Activated T-helper 17 cell treated with anti-CD3 and anti-CD28 coated beads, Interleukin-2, amount 50 U/mL, for 72 hours (primary cell): ENCODE measurements at regions not wholly inside any gene's neighbourhood (a gene's known extent, or its start where the extent isn't known, plus 50 kb on each side); places are given as distances from the start of the nearest gene placed in this dataset.

Source experiments
- ATAC-seq: fragments of 150-1000 bp; cut with Tn5 transposase; replicated peaks from 2 replicates; pipeline ENCODE4 v1.10.0; 2021; ENCODE audit warnings: mild to moderate bottlenecking, moderate library complexity
- H3K27ac Mint-ChIP-seq: one replicate; pipeline ENCODE4 v1.8.0; 2022; ENCODE audit warnings: mixed read lengths
- H3K27me3 Mint-ChIP-seq: one replicate; pipeline ENCODE4 v1.8.0; 2022; ENCODE audit warnings: mixed read lengths
- H3K36me3 Mint-ChIP-seq: one replicate; pipeline ENCODE4 v1.8.0; 2022; ENCODE audit warnings: low read depth, mild to moderate bottlenecking, mixed read lengths
- H3K4me1 Mint-ChIP-seq: one replicate; pipeline ENCODE4 v1.8.0; 2022; ENCODE audit warnings: mixed read lengths
- H3K4me3 Mint-ChIP-seq: one replicate; pipeline ENCODE4 v1.8.0; 2022; ENCODE audit warnings: mild to moderate bottlenecking, mixed read lengths
- H3K9me3 Mint-ChIP-seq: one replicate; pipeline ENCODE4 v1.8.0; 2022; ENCODE audit warnings: mixed read lengths

- H3K4me1 Mint-ChIP-seq = no peaks in the 10 kb centered on the region
- no peak overlapping the region for H3K27ac Mint-ChIP-seq
- no peaks in the 10 kb centered on the region for H3K36me3 Mint-ChIP-seq
- ATAC-seq = no peak
- H3K9me3 Mint-ChIP-seq = no peaks in the 10 kb centered on the region
- H3K27me3 Mint-ChIP-seq = peaks cover 4% of the 10 kb centered on the region
- no peak overlapping the region for H3K4me3 Mint-ChIP-seq
These were observed 117.7 kb upstream of the GSC start for GRCh38 chr14:94887591-94887990.

- no peak for ATAC-seq
- no peaks in the 10 kb centered on the region for H3K36me3 Mint-ChIP-seq
- peaks cover 9% of the 10 kb centered on the region for H3K27me3 Mint-ChIP-seq
- no peaks in the 10 kb centered on the region for H3K9me3 Mint-ChIP-seq
- no peak overlapping the region for H3K27ac Mint-ChIP-seq
- H3K4me1 Mint-ChIP-seq = no peaks in the 10 kb centered on the region
- no peak overlapping the region for H3K4me3 Mint-ChIP-seq
These were observed 117.0 kb upstream of the GSC start for GRCh38 chr14:94886931-94887330.

- Mint-ChIP-seq H3K9me3 (no peaks in the 10 kb centered on the region), H3K27ac (no peak overlapping the region), H3K4me3 (no peak overlapping the region), H3K36me3 (no peaks in the 10 kb centered on the region), H3K27me3 (peaks cover 10% of the 10 kb centered on the region), H3K4me1 (no peaks in the 10 kb centered on the region)
- ATAC-seq = no peak
These were observed 115.7 kb upstream of the GSC start for GRCh38 chr14:94885481-94886155.

GRCh38 chr14:94884616-94885230, 114.8 kb upstream of the GSC start:
- H3K4me3 Mint-ChIP-seq = no peak overlapping the region

GRCh38 chr14:94882401-94882800, 112.5 kb upstream of the GSC start:
- Mint-ChIP-seq H3K4me3 (no peak overlapping the region), H3K36me3 (no peaks in the 10 kb centered on the region), H3K27ac (no peak overlapping the region), H3K27me3 (peaks cover 14% of the 10 kb centered on the region), H3K4me1 (no peaks in the 10 kb centered on the region), H3K9me3 (no peaks in the 10 kb centered on the region)
- no peak for ATAC-seq

More at GRCh38 chr14:94884616-94885230, 114.8 kb upstream of the GSC start:
- H3K36me3 Mint-ChIP-seq = no peaks in the 10 kb centered on the region
- no peaks in the 10 kb centered on the region for H3K9me3 Mint-ChIP-seq
- no peaks in the 10 kb centered on the region for H3K4me1 Mint-ChIP-seq
- no peak for ATAC-seq
- H3K27me3 Mint-ChIP-seq = peaks cover 10% of the 10 kb centered on the region
- no peak overlapping the region for H3K27ac Mint-ChIP-seq

GRCh38 chr14:94880876-94881275, 111.0 kb upstream of the GSC start:
- H3K27ac Mint-ChIP-seq = no peak overlapping the region
- peaks cover 17% of the 10 kb centered on the region for H3K27me3 Mint-ChIP-seq
- no peak for ATAC-seq
- H3K4me1 Mint-ChIP-seq = no peaks in the 10 kb centered on the region
- no peaks in the 10 kb centered on the region for H3K9me3 Mint-ChIP-seq
- no peaks in the 10 kb centered on the region for H3K36me3 Mint-ChIP-seq
- no peak overlapping the region for H3K4me3 Mint-ChIP-seq

- no peak overlapping the region for H3K27ac Mint-ChIP-seq
- no peaks in the 10 kb centered on the region for H3K4me1 Mint-ChIP-seq
- H3K27me3 Mint-ChIP-seq = peaks cover 17% of the 10 kb centered on the region
- H3K36me3 Mint-ChIP-seq = no peaks in the 10 kb centered on the region
- H3K4me3 Mint-ChIP-seq = no peak overlapping the region
- H3K9me3 Mint-ChIP-seq = no peaks in the 10 kb centered on the region
- ATAC-seq = no peak
These were observed 110.2 kb upstream of the GSC start for GRCh38 chr14:94880106-94880505.

GRCh38 chr14:94879537-94879936, 109.6 kb upstream of the GSC start:
- no peak overlapping the region for H3K4me3 Mint-ChIP-seq
- no peaks in the 10 kb centered on the region for H3K36me3 Mint-ChIP-seq

GRCh38 chr14:94876306-94876705, 106.4 kb upstream of the GSC start:
- no peak for ATAC-seq
- no peak overlapping the region for H3K27ac Mint-ChIP-seq
- peaks cover 13% of the 10 kb centered on the region for H3K27me3 Mint-ChIP-seq
- H3K9me3 Mint-ChIP-seq = no peaks in the 10 kb centered on the region
- no peak overlapping the region for H3K4me3 Mint-ChIP-seq
- no peaks in the 10 kb centered on the region for H3K36me3 Mint-ChIP-seq
- no peaks in the 10 kb centered on the region for H3K4me1 Mint-ChIP-seq

More at GRCh38 chr14:94879537-94879936, 109.6 kb upstream of the GSC start:
- H3K27me3 Mint-ChIP-seq = peaks cover 17% of the 10 kb centered on the region
- no peak overlapping the region for H3K27ac Mint-ChIP-seq
- no peak for ATAC-seq
- H3K4me1 Mint-ChIP-seq = no peaks in the 10 kb centered on the region
- no peaks in the 10 kb centered on the region for H3K9me3 Mint-ChIP-seq

- H3K27me3 Mint-ChIP-seq = peaks cover 13% of the 10 kb centered on the region
- H3K27ac Mint-ChIP-seq = no peak overlapping the region
- H3K4me1 Mint-ChIP-seq = no peaks in the 10 kb centered on the region
- no peak overlapping the region for H3K4me3 Mint-ChIP-seq
- no peak for ATAC-seq
- H3K36me3 Mint-ChIP-seq = no peaks in the 10 kb centered on the region
- no peaks in the 10 kb centered on the region for H3K9me3 Mint-ChIP-seq
These were observed 105.3 kb upstream of the GSC start for GRCh38 chr14:94875256-94875655.

- peaks cover 18% of the 10 kb centered on the region for H3K27me3 Mint-ChIP-seq
- no peaks in the 10 kb centered on the region for H3K36me3 Mint-ChIP-seq
- H3K4me1 Mint-ChIP-seq = no peaks in the 10 kb centered on the region
- no peaks in the 10 kb centered on the region for H3K9me3 Mint-ChIP-seq
- no peak overlapping the region for H3K4me3 Mint-ChIP-seq
- H3K27ac Mint-ChIP-seq = no peak overlapping the region
- no peak for ATAC-seq
These were observed 98.8 kb upstream of the GSC start for GRCh38 chr14:94868772-94869072.

GRCh38 chr14:94867946-94868771, 98.2 kb upstream of the GSC start:
- Mint-ChIP-seq H3K4me3 (no peak overlapping the region), H3K4me1 (no peaks in the 10 kb centered on the region), H3K27me3 (peaks cover 18% of the 10 kb centered on the region), H3K9me3 (no peaks in the 10 kb centered on the region), H3K27ac (no peak overlapping the region), H3K36me3 (no peaks in the 10 kb centered on the region)
- ATAC-seq = no peak

GRCh38 chr14:94867209-94867608, 97.3 kb upstream of the GSC start:
- H3K36me3 Mint-ChIP-seq = no peaks in the 10 kb centered on the region
- peaks cover 18% of the 10 kb centered on the region for H3K27me3 Mint-ChIP-seq
- H3K4me1 Mint-ChIP-seq = no peaks in the 10 kb centered on the region
- H3K9me3 Mint-ChIP-seq = no peaks in the 10 kb centered on the region
- no peak for ATAC-seq
- no peak overlapping the region for H3K4me3 Mint-ChIP-seq
- H3K27ac Mint-ChIP-seq = no peak overlapping the region

- H3K27ac Mint-ChIP-seq = no peak overlapping the region
- no peaks in the 10 kb centered on the region for H3K9me3 Mint-ChIP-seq
- ATAC-seq = no peak
- no peak overlapping the region for H3K4me3 Mint-ChIP-seq
- peaks cover 25% of the 10 kb centered on the region for H3K27me3 Mint-ChIP-seq
- H3K4me1 Mint-ChIP-seq = no peaks in the 10 kb centered on the region
- no peaks in the 10 kb centered on the region for H3K36me3 Mint-ChIP-seq
These were observed 94.7 kb upstream of the GSC start for GRCh38 chr14:94864387-94865195.
